ENCODE measurements at regions not wholly inside any gene's neighbourhood (a gene's known extent, or its start where the extent isn't known, plus 50 kb on each side); places are given as distances from the start of the nearest gene placed in this dataset.

- no peak for TF ChIP-seq CTCF (IDR thresholded peaks at IDR 0.05; ENCODE audit: low read depth, low read length)
- TF ChIP-seq EZH2phosphoT487 (IDR thresholded peaks at IDR 0.05; ENCODE audit: low read depth): no peak
Observed at GRCh38 chr4:154960476-154960875, 179.4 kb downstream of the RBM46 start.
